Mesendoderm (in vitro differentiated cells): ENCODE measurements at regions not wholly inside any gene's neighbourhood (a gene's known extent, or its start where the extent isn't known, plus 50 kb on each side); places are given as distances from the start of the nearest gene placed in this dataset.
"Not testable (repeated sequence)": the region's sequence is repeated elsewhere in the genome, so short reads cannot be mapped to it uniquely, and the experiment has no call there.

Experiments used
- DNase-seq: peaks from one replicate; pipeline ENCODE4 v3.0.0; 2013
- H2AK5ac ChIP-seq: 2 replicates; pipeline ENCODE4 v1.6.1; 2013; ENCODE audit warnings: low read length, inconsistent platforms
- H2BK120ac ChIP-seq: 2 replicates; pipeline ENCODE4 v1.6.1; 2013; ENCODE audit warnings: low read depth, mild to moderate bottlenecking, low read length, moderate library complexity, mixed read lengths
- H2BK15ac ChIP-seq: replicated peaks from 2 replicates; pipeline ENCODE4 v1.6.1; 2013; ENCODE audit warnings: low read depth, mild to moderate bottlenecking, moderate library complexity
- H2BK5ac ChIP-seq: 2 replicates; pipeline ENCODE4 v1.6.1; 2013; ENCODE audit warnings: low read length, inconsistent platforms
- H3K18ac ChIP-seq: 2 replicates; pipeline ENCODE4 v1.6.1; 2013; ENCODE audit warnings: mild to moderate bottlenecking, low read length, mixed read lengths
- H3K23ac ChIP-seq: one replicate; pipeline ENCODE4 v1.6.1; 2013; ENCODE audit warnings: low read length
- H3K27ac ChIP-seq: 2 replicates; pipeline ENCODE4 v1.5.1; 2013; ENCODE audit warnings: low read depth, mild to moderate bottlenecking, inconsistent platforms, low read length, moderate library complexity
- H3K27me3 ChIP-seq: 2 replicates; pipeline ENCODE4 v1.6.1; 2013; ENCODE audit warnings: low read length, control low read depth, mild to moderate bottlenecking, inconsistent platforms; ENCODE audit not compliant: insufficient read depth, poor library complexity
- H3K36me3 ChIP-seq: 2 replicates; pipeline ENCODE4 v1.6.1; 2013; ENCODE audit warnings: low read length, inconsistent platforms; ENCODE audit not compliant: control insufficient read depth, insufficient read depth
- H3K4ac ChIP-seq: one replicate; pipeline ENCODE4 v1.6.1; 2013; ENCODE audit warnings: low read depth, mild to moderate bottlenecking, low read length, moderate library complexity
- H3K4me1 ChIP-seq: 2 replicates; pipeline ENCODE4 v1.6.1; 2013; ENCODE audit warnings: low read depth, low read length, inconsistent platforms; ENCODE audit not compliant: control insufficient read depth
- H3K4me2 ChIP-seq: 2 replicates; pipeline ENCODE4 v1.6.1; 2013; ENCODE audit warnings: low read length
- H3K4me3 ChIP-seq: 2 replicates; pipeline ENCODE4 v1.5.1; 2013; ENCODE audit warnings: mild to moderate bottlenecking, low read length
- H3K56ac ChIP-seq: one replicate; pipeline ENCODE4 v1.6.1; 2013; ENCODE audit warnings: low read length
- H3K79me1 ChIP-seq: 2 replicates; pipeline ENCODE4 v1.6.1; 2013; ENCODE audit warnings: low read length, inconsistent platforms
- H3K79me2 ChIP-seq: 2 replicates; pipeline ENCODE4 v1.6.1; 2013; ENCODE audit warnings: mild to moderate bottlenecking, low read length; ENCODE audit not compliant: control insufficient read depth, insufficient read depth
- H3K9ac ChIP-seq: 2 replicates; pipeline ENCODE4 v1.6.1; 2013; ENCODE audit warnings: low read length, inconsistent platforms
- H4K5ac ChIP-seq: one replicate; pipeline ENCODE4 v1.6.1; 2013; ENCODE audit warnings: low read length
- H4K8ac ChIP-seq: one replicate; pipeline ENCODE4 v1.6.1; 2013; ENCODE audit warnings: low read depth, mild to moderate bottlenecking, control low read depth, low read length, moderate library complexity
- WGBS: extraction: QIAGEN DNeasy Blood & Tissue Kit; methylation state at CpG from one replicate; pipeline ENCODE4 v1.1.7; 2013; ENCODE audit warnings: low lambda C conversion rate, missing lambda C conversion rate; ENCODE audit not compliant: insufficient coverage; ENCODE audit errors: extremely low coverage; 5-methylcytosine and 5-hydroxymethylcytosine counted together

DNA sequence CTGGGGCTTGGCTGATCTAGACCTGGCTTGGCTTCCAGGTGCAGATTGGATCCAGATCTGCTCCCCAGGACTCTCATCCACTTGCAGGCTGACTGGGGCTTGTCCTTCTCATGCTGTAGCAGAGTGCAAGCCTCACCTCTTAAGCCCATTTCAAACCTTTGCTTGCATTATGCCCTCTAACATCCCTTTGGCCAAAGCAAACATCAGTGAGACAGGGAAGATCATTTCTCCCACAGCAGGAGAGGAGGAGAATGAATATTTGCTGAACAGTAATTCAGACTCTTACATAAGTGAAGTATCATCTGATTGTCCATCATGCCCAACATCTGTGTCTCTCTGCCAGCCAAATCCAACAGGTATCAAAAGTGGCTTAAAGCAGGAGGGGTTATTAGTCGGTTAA is 194.9 kb downstream of the C9orf152 start:
- Histone ChIP-seq H2BK5ac (no peak overlapping the region), H3K4me1 (no peaks in the 10 kb centered on the region), H3K23ac (no peak overlapping the region), H3K18ac (no peak overlapping the region), H3K4ac (no peak overlapping the region), H3K4me2 (no peak overlapping the region), H3K9ac (no peak overlapping the region), H3K27ac (no peak overlapping the region), H4K8ac (no peak overlapping the region), H3K36me3 (no peaks in the 10 kb centered on the region), H3K27me3 (no peaks in the 10 kb centered on the region), H3K79me2 (no peaks in the 10 kb centered on the region), H3K79me1 (no peaks in the 10 kb centered on the region), H3K4me3 (no peak overlapping the region), H2AK5ac (no peak overlapping the region), H3K56ac (no peak overlapping the region), H4K5ac (no peak overlapping the region), H2BK120ac (no peak overlapping the region), H2BK15ac (no peak overlapping the region)
- DNase-seq = no peak
- WGBS = no CpG with 5 or more reads among the region's 1 CpG

DNA sequence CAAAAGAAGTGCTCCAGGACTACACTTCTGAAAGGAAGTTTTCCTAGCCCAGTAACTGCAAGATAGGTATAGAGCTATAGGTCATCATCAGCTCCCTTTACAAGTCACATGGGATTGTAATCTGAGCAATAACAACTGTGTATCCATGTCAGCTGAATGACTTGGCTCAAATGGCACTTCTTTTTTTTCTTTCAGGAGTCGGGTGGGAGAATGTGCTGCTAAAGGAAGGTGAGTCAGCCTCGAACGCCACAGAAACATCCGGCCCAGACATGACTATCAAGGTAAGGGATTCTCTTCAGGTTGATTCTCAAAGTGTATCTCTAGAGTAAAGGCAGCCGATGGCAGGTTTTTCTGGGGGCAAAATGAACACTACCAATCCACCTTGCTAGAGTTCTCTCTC is 192.2 kb downstream of the C9orf152 start:
- Histone ChIP-seq H3K79me2 (no peaks in the 10 kb centered on the region), H2BK120ac (no peak overlapping the region), H2AK5ac (no peak overlapping the region), H3K4me1 (no peaks in the 10 kb centered on the region), H3K27ac (no peak overlapping the region), H3K4ac (no peak overlapping the region), H4K8ac (no peak overlapping the region), H3K4me3 (no peak overlapping the region), H3K9ac (no peak overlapping the region), H3K36me3 (no peaks in the 10 kb centered on the region), H3K23ac (no peak overlapping the region), H3K79me1 (no peaks in the 10 kb centered on the region), H3K4me2 (no peak overlapping the region), H3K27me3 (no peaks in the 10 kb centered on the region), H2BK15ac (no peak overlapping the region), H4K5ac (no peak overlapping the region), H2BK5ac (no peak overlapping the region), H3K56ac (no peak overlapping the region), H3K18ac (no peak overlapping the region)
- no CpG with 5 or more reads among the region's 5 CpGs for WGBS
- peak; percentile 60 for DNase-seq

DNA sequence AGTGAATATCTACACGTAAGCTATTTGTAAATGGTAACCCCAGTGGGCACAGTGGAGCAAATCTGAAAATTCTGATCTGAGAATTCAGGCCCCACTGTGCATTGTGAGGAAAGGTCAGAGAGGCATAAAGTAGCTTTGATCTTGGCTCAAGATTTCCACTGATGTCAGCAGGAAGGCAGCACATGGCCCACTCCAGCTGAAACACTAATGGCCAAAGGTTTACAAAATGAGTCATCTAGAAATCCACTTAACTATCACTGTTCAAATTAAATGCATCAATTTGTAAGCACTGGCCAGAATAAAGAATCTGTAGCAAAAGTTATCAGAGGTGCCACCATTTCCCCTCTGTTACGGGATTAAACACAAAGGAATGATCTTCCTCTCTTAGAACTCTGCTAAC is 191.6 kb downstream of the C9orf152 start:
- Histone ChIP-seq H3K4me3 (no peak overlapping the region), H3K27me3 (no peaks in the 10 kb centered on the region), H3K36me3 (no peaks in the 10 kb centered on the region), H3K4me1 (no peaks in the 10 kb centered on the region), H3K4me2 (no peak overlapping the region), H3K4ac (no peak overlapping the region), H2AK5ac (no peak overlapping the region), H2BK120ac (no peak overlapping the region), H3K27ac (no peak overlapping the region), H3K56ac (no peak overlapping the region), H2BK5ac (no peak overlapping the region), H2BK15ac (no peak overlapping the region), H3K23ac (no peak overlapping the region), H3K9ac (no peak overlapping the region), H3K79me1 (no peaks in the 10 kb centered on the region), H4K8ac (no peak overlapping the region), H4K5ac (no peak overlapping the region), H3K18ac (no peak overlapping the region), H3K79me2 (no peaks in the 10 kb centered on the region)
- no CpG with 5 or more reads among the region's 2 CpGs for WGBS
- DNase-seq = no peak

DNA sequence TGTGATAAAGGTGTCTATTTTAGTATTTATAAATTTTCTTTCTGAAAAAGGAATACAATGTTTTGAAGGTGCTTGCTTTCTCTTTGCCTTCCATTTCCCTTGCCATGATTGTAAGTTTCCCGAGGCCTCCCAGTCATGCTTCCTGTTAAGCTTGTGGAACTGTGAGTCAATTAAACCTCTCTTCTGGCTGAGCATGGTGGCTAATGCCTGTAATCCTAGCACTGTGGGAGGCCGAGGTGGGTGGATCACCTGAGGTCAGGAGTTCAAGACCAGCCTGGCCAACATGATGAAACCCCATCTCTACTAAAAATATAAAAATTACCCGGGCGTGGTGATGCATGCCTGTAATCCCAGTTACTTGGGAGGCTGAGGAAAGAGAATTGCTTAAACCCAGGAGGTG is 187.7 kb downstream of the C9orf152 start:
- H3K23ac ChIP-seq, H3K79me2 ChIP-seq, H3K79me1 ChIP-seq, DNase-seq, H2BK120ac ChIP-seq, H3K9ac ChIP-seq, H2BK5ac ChIP-seq, H3K4me3 ChIP-seq, H3K36me3 ChIP-seq, H3K4me2 ChIP-seq, H3K4me1 ChIP-seq, H2AK5ac ChIP-seq, H4K5ac ChIP-seq, H3K18ac ChIP-seq, H3K27me3 ChIP-seq, H2BK15ac ChIP-seq, H4K8ac ChIP-seq, H3K27ac ChIP-seq, H3K56ac ChIP-seq, H3K4ac ChIP-seq: not testable (repeated sequence)
- WGBS = no CpG with 5 or more reads among the region's 4 CpGs

DNA sequence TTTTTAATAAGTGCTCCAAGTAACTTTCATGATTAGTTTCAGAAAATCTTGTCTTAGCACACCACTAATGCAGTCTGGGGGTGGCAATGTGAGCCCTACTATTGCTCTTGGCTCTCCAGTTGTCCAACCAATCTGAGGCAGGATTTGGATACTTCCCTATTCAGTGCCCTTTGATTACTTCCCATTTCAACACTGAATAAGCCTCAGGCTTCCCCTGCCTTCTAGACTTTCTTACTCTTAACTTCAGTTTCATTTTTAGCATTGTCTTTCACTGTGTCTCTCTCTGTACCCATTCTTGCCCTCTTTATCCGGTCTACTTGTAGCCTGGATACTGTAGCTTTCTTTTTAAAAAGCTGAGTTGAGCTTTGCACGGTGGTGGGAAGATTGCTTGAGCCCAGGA is 186.1 kb downstream of the C9orf152 start:
- Histone ChIP-seq H3K4ac (no peak overlapping the region), H3K18ac (no peak overlapping the region), H3K23ac (no peak overlapping the region), H3K9ac (no peak overlapping the region), H3K4me2 (no peak overlapping the region), H3K79me2 (no peaks in the 10 kb centered on the region), H3K27ac (no peak overlapping the region), H3K56ac (no peak overlapping the region), H3K4me1 (no peaks in the 10 kb centered on the region), H2AK5ac (no peak overlapping the region), H4K5ac (no peak overlapping the region), H2BK5ac (no peak overlapping the region), H3K79me1 (no peaks in the 10 kb centered on the region), H4K8ac (no peak overlapping the region), H2BK120ac (no peak overlapping the region), H3K27me3 (no peaks in the 10 kb centered on the region), H3K36me3 (no peaks in the 10 kb centered on the region), H2BK15ac (no peak overlapping the region), H3K4me3 (no peak overlapping the region)
- DNase-seq = no peak
- no CpG with 5 or more reads among the region's 2 CpGs for WGBS

DNA sequence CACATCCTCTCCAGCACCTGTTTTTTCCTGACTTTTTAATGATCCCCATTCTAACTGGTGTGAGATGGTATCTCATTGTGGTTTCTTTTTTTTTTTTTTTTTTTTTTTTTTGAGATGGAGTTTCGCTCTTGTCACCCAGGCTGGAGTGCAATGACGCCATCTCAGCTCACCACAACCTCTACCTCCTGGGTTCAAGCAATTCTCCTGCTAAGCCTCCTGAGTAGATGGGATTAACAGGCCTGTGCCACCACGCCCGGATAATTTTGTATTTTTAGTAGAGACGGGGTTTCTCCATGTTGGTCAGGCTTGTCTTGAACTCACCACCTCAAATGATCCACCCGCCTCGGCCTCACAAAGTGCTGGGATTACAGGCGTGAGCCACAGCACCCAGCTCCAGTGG is 184.7 kb downstream of the C9orf152 start:
- H2AK5ac ChIP-seq, H2BK5ac ChIP-seq, H4K8ac ChIP-seq, H3K27me3 ChIP-seq, DNase-seq, H3K79me1 ChIP-seq, H3K4me3 ChIP-seq, H3K27ac ChIP-seq, H3K4ac ChIP-seq, H3K36me3 ChIP-seq, H3K79me2 ChIP-seq, H3K23ac ChIP-seq, H3K18ac ChIP-seq, H2BK120ac ChIP-seq, H3K56ac ChIP-seq, H3K9ac ChIP-seq, H3K4me2 ChIP-seq, H2BK15ac ChIP-seq, H3K4me1 ChIP-seq, H4K5ac ChIP-seq: not testable (repeated sequence)
- WGBS = no CpG with 5 or more reads among the region's 8 CpGs
